ENCODE measurements at regions not wholly inside any gene's neighbourhood (a gene's known extent, or its start where the extent isn't known, plus 50 kb on each side); places are given as distances from the start of the nearest gene placed in this dataset.
A peak's percentile ranks its signal among the peaks of the same experiment; 100 is the strongest.

- Mint-ChIP-seq H3K27me3 (no peaks in the 10 kb centered on the region), H3K4me3 (no peak overlapping the region), H3K27ac (no peak overlapping the region), H3K4me1 (no peaks in the 10 kb centered on the region), H3K36me3 (no peaks in the 10 kb centered on the region), H3K9me3 (peaks cover 0 to 4% (median 2%) of the 10 kb centered on the region in 3 donors)
Observed at GRCh38 chr5:2505217-2505616, 246.3 kb downstream of the IRX2 start.

- peaks cover 2 to 7% (median 6%) of the 10 kb centered on the region in 3 donors for H3K9me3 Mint-ChIP-seq
- no peaks in the 10 kb centered on the region for H3K27me3 Mint-ChIP-seq
- H3K36me3 Mint-ChIP-seq: no peaks in the 10 kb centered on the region
- H3K4me1 Mint-ChIP-seq: no peaks in the 10 kb centered on the region
- H3K27ac Mint-ChIP-seq: no peak overlapping the region
- H3K4me3 Mint-ChIP-seq: no peak overlapping the region
Observed at GRCh38 chr5:2502970-2503594, 248.4 kb downstream of the IRX2 start.

GRCh38 chr5:2499917-2500316, 251.6 kb downstream of the IRX2 start:
- H3K27me3 Mint-ChIP-seq: no peaks in the 10 kb centered on the region
- no peak overlapping the region for H3K27ac Mint-ChIP-seq
- H3K4me3 Mint-ChIP-seq: no peak overlapping the region
- H3K36me3 Mint-ChIP-seq: no peaks in the 10 kb centered on the region
- no peaks in the 10 kb centered on the region for H3K4me1 Mint-ChIP-seq
- peaks cover 2 to 7% (median 4%) of the 10 kb centered on the region in 3 donors for H3K9me3 Mint-ChIP-seq

- no peaks in the 10 kb centered on the region for H3K27me3 Mint-ChIP-seq
- no peaks in the 10 kb centered on the region for H3K4me1 Mint-ChIP-seq
- peaks cover 0 to 7% (median 2%) of the 10 kb centered on the region in 3 donors for H3K9me3 Mint-ChIP-seq
- no peak overlapping the region for H3K27ac Mint-ChIP-seq
- no peaks in the 10 kb centered on the region for H3K36me3 Mint-ChIP-seq
- no peak overlapping the region for H3K4me3 Mint-ChIP-seq
Observed at GRCh38 chr5:2496891-2497290, 254.6 kb downstream of the IRX2 start.

- Mint-ChIP-seq H3K27me3 (no peaks in the 10 kb centered on the region), H3K27ac (no peak overlapping the region), H3K4me1 (no peaks in the 10 kb centered on the region)
Observed at GRCh38 chr5:2496126-2496525, 255.4 kb downstream of the IRX2 start.

GRCh38 chr5:2493356-2493755, 258.1 kb downstream of the IRX2 start:
- no peak overlapping the region for H3K4me3 Mint-ChIP-seq
- H3K9me3 Mint-ChIP-seq: no peaks in the 10 kb centered on the region
- no peaks in the 10 kb centered on the region for H3K4me1 Mint-ChIP-seq
- H3K27me3 Mint-ChIP-seq: no peaks in the 10 kb centered on the region
- no peaks in the 10 kb centered on the region for H3K36me3 Mint-ChIP-seq
- no peak overlapping the region for H3K27ac Mint-ChIP-seq

More at GRCh38 chr5:2496126-2496525, 255.4 kb downstream of the IRX2 start:
- no peaks in the 10 kb centered on the region for H3K36me3 Mint-ChIP-seq
- H3K4me3 Mint-ChIP-seq: no peak overlapping the region
- H3K9me3 Mint-ChIP-seq: peaks cover 0 to 7% (median 2%) of the 10 kb centered on the region in 3 donors

- no peak overlapping the region for H3K27ac Mint-ChIP-seq
- no peaks in the 10 kb centered on the region for H3K36me3 Mint-ChIP-seq
- no peaks in the 10 kb centered on the region for H3K27me3 Mint-ChIP-seq
- H3K4me3 Mint-ChIP-seq: no peak overlapping the region
- no peaks in the 10 kb centered on the region for H3K4me1 Mint-ChIP-seq
- H3K9me3 Mint-ChIP-seq: no peaks in the 10 kb centered on the region
Observed at GRCh38 chr5:2492476-2492875, 259.0 kb downstream of the IRX2 start.

- no peaks in the 10 kb centered on the region for H3K9me3 Mint-ChIP-seq
Observed at GRCh38 chr5:2491846-2492245, 259.6 kb downstream of the IRX2 start.

GRCh38 chr5:2489306-2489705, 262.2 kb downstream of the IRX2 start:
- peaks cover 0 to 4% (median 0%) of the 10 kb centered on the region in 3 donors for H3K9me3 Mint-ChIP-seq
- no peaks in the 10 kb centered on the region for H3K27me3 Mint-ChIP-seq
- peaks cover 2% of the 10 kb centered on the region for H3K36me3 Mint-ChIP-seq
- H3K4me1 Mint-ChIP-seq: no peaks in the 10 kb centered on the region
- no peak overlapping the region for H3K27ac Mint-ChIP-seq
- H3K4me3 Mint-ChIP-seq: no peak overlapping the region

More at GRCh38 chr5:2491846-2492245, 259.6 kb downstream of the IRX2 start:
- Mint-ChIP-seq H3K4me1 (no peaks in the 10 kb centered on the region), H3K36me3 (peaks cover 2% of the 10 kb centered on the region), H3K4me3 (no peak overlapping the region), H3K27ac (no peak overlapping the region), H3K27me3 (no peaks in the 10 kb centered on the region)

- Mint-ChIP-seq H3K27me3 (no peaks in the 10 kb centered on the region), H3K36me3 (peaks cover 2% of the 10 kb centered on the region), H3K4me3 (no peak overlapping the region), H3K4me1 (no peaks in the 10 kb centered on the region), H3K27ac (no peak overlapping the region), H3K9me3 (peaks cover 0 to 6% (median 0%) of the 10 kb centered on the region in 3 donors)
Observed at GRCh38 chr5:2488593-2488992, 262.9 kb downstream of the IRX2 start.

- H3K9me3 Mint-ChIP-seq: peaks cover 2 to 7% (median 6%) of the 10 kb centered on the region in 3 donors
- H3K27me3 Mint-ChIP-seq: no peaks in the 10 kb centered on the region
- no peaks in the 10 kb centered on the region for H3K4me1 Mint-ChIP-seq
- H3K4me3 Mint-ChIP-seq: no peak overlapping the region
- no peak overlapping the region for H3K27ac Mint-ChIP-seq
- peaks cover 2% of the 10 kb centered on the region for H3K36me3 Mint-ChIP-seq
Observed at GRCh38 chr5:2487152-2487763, 264.2 kb downstream of the IRX2 start.

GRCh38 chr5:2486373-2486772, 265.1 kb downstream of the IRX2 start:
- H3K27ac Mint-ChIP-seq: no peak overlapping the region
- H3K9me3 Mint-ChIP-seq: peaks cover 2 to 15% (median 6%) of the 10 kb centered on the region in 3 donors
- H3K27me3 Mint-ChIP-seq: no peaks in the 10 kb centered on the region
- no peaks in the 10 kb centered on the region for H3K4me1 Mint-ChIP-seq
- H3K36me3 Mint-ChIP-seq: peaks cover 2% of the 10 kb centered on the region
- H3K4me3 Mint-ChIP-seq: no peak overlapping the region

GRCh38 chr5:2482778-2483177, 268.7 kb downstream of the IRX2 start:
- Mint-ChIP-seq H3K4me1 (no peaks in the 10 kb centered on the region), H3K4me3 (no peak overlapping the region), H3K27me3 (no peaks in the 10 kb centered on the region), H3K9me3 (peaks cover 6 to 22% (median 8%) of the 10 kb centered on the region in 3 donors), H3K27ac (no peak overlapping the region), H3K36me3 (peaks cover 2% of the 10 kb centered on the region)

GRCh38 chr5:2480871-2481270, 270.6 kb downstream of the IRX2 start:
- Mint-ChIP-seq H3K36me3 (no peaks in the 10 kb centered on the region), H3K4me1 (no peaks in the 10 kb centered on the region), H3K4me3 (no peak overlapping the region), H3K27me3 (no peaks in the 10 kb centered on the region), H3K27ac (no peak overlapping the region), H3K9me3 (peaks cover 6 to 22% (median 8%) of the 10 kb centered on the region in 3 donors)

- Mint-ChIP-seq H3K27ac (no peak overlapping the region), H3K27me3 (no peaks in the 10 kb centered on the region), H3K36me3 (peaks cover 3% of the 10 kb centered on the region), H3K4me3 (no peak overlapping the region), H3K9me3 (peaks cover 3 to 6% (median 3%) of the 10 kb centered on the region in 3 donors), H3K4me1 (no peaks in the 10 kb centered on the region)
Observed at GRCh38 chr5:2475902-2476301, 275.6 kb downstream of the IRX2 start.

GRCh38 chr5:2472670-2473069, 278.8 kb downstream of the IRX2 start:
- peaks cover 3% of the 10 kb centered on the region for H3K36me3 Mint-ChIP-seq
- H3K9me3 Mint-ChIP-seq: peaks cover 0 to 5% (median 0%) of the 10 kb centered on the region in 3 donors
- no peaks in the 10 kb centered on the region for H3K27me3 Mint-ChIP-seq
- H3K4me3 Mint-ChIP-seq: no peak overlapping the region
- H3K4me1 Mint-ChIP-seq: no peaks in the 10 kb centered on the region
- peak overlapping the region in 1 of 3 donors; percentile 59 for H3K27ac Mint-ChIP-seq

All from IgD-negative memory B cell (primary cell).